HCT116 (cell line): ENCODE measurements at regions not wholly inside any gene's neighbourhood (a gene's known extent, or its start where the extent isn't known, plus 50 kb on each side); places are given as distances from the start of the nearest gene placed in this dataset.

ENCODE experiments used
- ATAC-seq: fragments of 200-7000 bp; cut with Tn5 transposase; 2 replicates; pipeline ENCODE4 v1.9.1; 2020; ENCODE audit warnings: mild to moderate bottlenecking, moderate library complexity
- BruUV-seq: library from RNA; stranded (reverse); fragments of 400-500 nt; replicated peaks from 2 replicates; lab custom pipeline; 2021; lab: Mats Ljungman, UMichigan
- CTCF ChIA-PET: fragments of 300-600 bp; sonication (Branson Sonifier 250); formaldehyde crosslinking; loops from one replicate; lab custom pipeline; 2021; ENCODE audit warnings: antibody characterized with exemption; lab: Charles Lee
- POLR2A ChIA-PET: fragments of 300-600, 350-600 bp; sonication (Branson Sonifier 250); formaldehyde crosslinking; loops from one replicate; lab custom pipeline; 2021; ENCODE audit warnings: antibody characterized with exemption; lab: Charles Lee
- RAD21 ChIA-PET, 2 experiments: fragments of 300-600 bp; sonication (Branson Sonifier 250); formaldehyde crosslinking; loops; one replicate each; lab custom pipeline; 2023; ENCODE audit warnings: low total read pairs in 2 of 2; ENCODE audit not compliant: uncharacterized antibody in 2 of 2, unreplicated experiment in 2 of 2, low non-redundant PET in 1 of 2; lab: Charles Lee
- DNase-seq: peaks from one replicate; pipeline ENCODE4 v3.0.0-alpha.2; 2010; ENCODE audit warnings: low read depth, low spot score
- H2AFZ ChIP-seq: fragments of 200-600 bp; shearing (Covaris generic), sonication (generic); 2 replicates; pipeline ENCODE4 v1.6.1; 2017; ENCODE audit warnings: low read depth, mixed run types, mixed read lengths, antibody characterized with exemption, low read length; ENCODE audit not compliant: poor library complexity, severe bottlenecking
- H3K27ac ChIP-seq: 2 replicates; pipeline ENCODE4 v1.5.1; 2012; ENCODE audit warnings: low read depth, low read length
- H3K27me3 ChIP-seq: fragments of 200-600 bp; sonication (generic); 2 replicates; pipeline ENCODE4 v1.6.1; 2016; ENCODE audit warnings: mixed run types, low read length, mixed read lengths; ENCODE audit not compliant: insufficient read depth
- H3K36me3 ChIP-seq, 2 experiments: fragments of 200-500 bp in 1 of 2; fragments of 200-600 bp in 1 of 2; sonication (Bioruptor generic) in 1 of 2; sonication (generic) in 1 of 2; 2 replicates each; pipeline versions ENCODE4 v1.5.1 to v1.6.1; 2014 to 2016; ENCODE audit warnings: low read length in 2 of 2, inconsistent platforms in 1 of 2, mixed read lengths in 1 of 2, mixed run types in 1 of 2; ENCODE audit not compliant: insufficient read depth in 2 of 2, control insufficient read depth in 1 of 2
- H3K4me1 ChIP-seq, 2 experiments: fragments of 200-600 bp in 1 of 2; sonication (generic) in 1 of 2; 2 replicates each; pipeline versions ENCODE4 v1.5.1 to v1.6.1; 2012 to 2017; ENCODE audit warnings: low read length in 2 of 2, inconsistent platforms in 1 of 2, mild to moderate bottlenecking in 1 of 2, mixed read lengths in 1 of 2, mixed run types in 1 of 2, moderate library complexity in 1 of 2; ENCODE audit not compliant: insufficient read depth in 2 of 2, control insufficient read depth in 1 of 2
- H3K4me2 ChIP-seq: fragments of 200-600 bp; sonication (generic); 2 replicates; pipeline ENCODE4 v1.6.1; 2017; ENCODE audit warnings: mixed run types, low read length, mixed read lengths
- H3K4me3 ChIP-seq, 2 experiments: fragments of 200-600 bp in 1 of 2; sonication (generic) in 1 of 2; replicated peaks in 1 of 2; 2 replicates each; pipeline ENCODE4 v1.5.1; 2011 to 2016; ENCODE audit warnings: low read length in 2 of 2, control low read depth in 1 of 2, low read depth in 1 of 2, mild to moderate bottlenecking in 1 of 2, mixed read lengths in 1 of 2, mixed run types in 1 of 2
- H3K79me2 ChIP-seq: fragments of 200-600 bp; sonication (generic); 2 replicates; pipeline ENCODE4 v1.6.1; 2017; ENCODE audit warnings: mild to moderate bottlenecking, mixed run types, low read length, moderate library complexity, mixed read lengths; ENCODE audit not compliant: insufficient read depth
- H3K9ac ChIP-seq: fragments of 200-600 bp; sonication (generic); 2 replicates; pipeline ENCODE4 v1.6.1; 2016; ENCODE audit warnings: low read length, mixed read lengths
- H3K9me2 ChIP-seq: fragments of 200-600 bp; sonication (generic), shearing (Covaris generic); 2 replicates; pipeline ENCODE4 v1.6.1; 2017; ENCODE audit warnings: mixed run types, mild to moderate bottlenecking, moderate library complexity; ENCODE audit not compliant: insufficient read depth
- H3K9me3 ChIP-seq, 2 experiments: fragments of 200-500 bp in 1 of 2; fragments of 200-600 bp in 1 of 2; sonication (Bioruptor generic) in 1 of 2; sonication (generic) in 1 of 2; 2 replicates each; pipeline ENCODE4 v1.6.1; 2014 to 2017; ENCODE audit warnings: low read length in 2 of 2, mixed read lengths in 2 of 2, inconsistent platforms in 1 of 2, low read depth in 1 of 2, mild to moderate bottlenecking in 1 of 2, mixed run types in 1 of 2, moderate library complexity in 1 of 2; ENCODE audit not compliant: control insufficient read depth in 1 of 2, insufficient read depth in 1 of 2
- H4K20me1 ChIP-seq: fragments of 200-600 bp; sonication (generic), shearing (Covaris generic); 2 replicates; pipeline ENCODE4 v1.6.1; 2017; ENCODE audit warnings: mixed run types, mild to moderate bottlenecking, moderate library complexity; ENCODE audit not compliant: insufficient read depth
- CBX3 ChIP-seq: IDR thresholded peaks from 2 replicates; pipeline ENCODE4 v1.6.1; 2012; ENCODE audit warnings: low read depth
- EZH2 ChIP-seq: fragments of 200-600 bp; sonication (generic); IDR thresholded peaks from 2 replicates; pipeline ENCODE4 v1.6.1; 2017; ENCODE audit warnings: antibody characterized with exemption, mixed run types
- EZH2phosphoT487 ChIP-seq: fragments of 200-600 bp; IDR thresholded peaks from 2 replicates; pipeline ENCODE4 v1.6.1; 2018; ENCODE audit warnings: antibody characterized with exemption, borderline replicate concordance
- FOSL1 ChIP-seq: IDR thresholded peaks from 2 replicates; pipeline ENCODE4 v1.6.1; 2012; ENCODE audit warnings: low read depth
- JUND ChIP-seq: IDR thresholded peaks from 2 replicates; pipeline ENCODE4 v1.6.1; 2012
- RAD21 ChIP-seq: IDR thresholded peaks from 2 replicates; pipeline ENCODE4 v1.6.1; 2012; ENCODE audit warnings: low read depth, mild to moderate bottlenecking
- SP1 ChIP-seq: IDR thresholded peaks from 2 replicates; pipeline ENCODE4 v1.6.1; 2012; ENCODE audit warnings: low read depth
- TCF7L2 ChIP-seq: IDR thresholded peaks from 2 replicates; pipeline ENCODE4 v1.7.0; 2011; ENCODE audit warnings: borderline replicate concordance, inconsistent platforms; ENCODE audit not compliant: insufficient read depth, insufficient read length; ENCODE audit errors: extremely low read depth
- ZNF274 ChIP-seq: fragments of 200-500 bp; sonication (Bioruptor generic); IDR thresholded peaks from 2 replicates; pipeline ENCODE4 v1.6.1; 2014; ENCODE audit warnings: mild to moderate bottlenecking, low read depth, low read length, inconsistent platforms
- intact Hi-C: fragments of 100-400 bp; cut with micrococcal nuclease; formaldehyde crosslinking; loops from 2 replicates; pipeline ENCODE4 v1.10.0; 2022
- TF ChIP-seq, protein P1 (sequence below): IDR thresholded peaks from 2 replicates; pipeline ENCODE4 v1.6.1; 2012
- TF ChIP-seq, protein P2 (sequence below): IDR thresholded peaks from 2 replicates; pipeline ENCODE4 v1.6.1; 2011; ENCODE audit warnings: mild to moderate bottlenecking, low read length, moderate library complexity; ENCODE audit not compliant: insufficient replicate concordance; ENCODE audit errors: extremely low read depth
- TF ChIP-seq, protein P3 (sequence below), 3 experiments: fragments of 200-600 bp in 1 of 3; sonication (generic) in 1 of 3; IDR thresholded peaks in 2 of 3; conservative IDR thresholded peaks in 1 of 3; 2 replicates each; pipeline ENCODE4 v1.5.1; 2012 to 2017; ENCODE audit warnings: low read depth in 2 of 3, low read length in 2 of 3, antibody characterized with exemption in 1 of 3, borderline replicate concordance in 1 of 3, control low read depth in 1 of 3, mild to moderate bottlenecking in 1 of 3, mixed read lengths in 1 of 3, mixed run types in 1 of 3, moderate library complexity in 1 of 3; ENCODE audit not compliant: insufficient read depth in 1 of 3
- TF ChIP-seq, protein P4 (sequence below): IDR thresholded peaks from 2 replicates; pipeline ENCODE4 v1.6.1; 2012
- TF ChIP-seq, protein P5 (sequence below): IDR thresholded peaks from 2 replicates; pipeline ENCODE4 v1.6.1; 2012; ENCODE audit warnings: low read depth

DNA sequence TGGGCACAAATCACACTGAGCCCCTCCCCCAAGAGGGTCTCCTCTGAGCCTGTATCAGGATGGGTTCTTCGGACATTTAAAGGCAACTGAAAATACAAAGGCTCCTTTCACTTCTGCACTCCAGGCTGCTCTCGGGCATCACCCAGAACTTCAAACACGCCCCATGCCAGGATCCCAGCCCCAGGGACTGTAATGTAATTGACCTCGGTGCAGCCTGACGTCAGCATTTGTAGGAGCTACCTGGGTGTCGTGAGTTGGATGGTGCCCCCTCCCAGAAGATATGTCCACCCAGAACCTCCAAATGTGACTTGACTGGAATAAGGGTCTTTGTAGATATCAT is 95.2 kb downstream of the PSMG1 start:
- no peak for ATAC-seq
- no peak overlapping the region for H3K4me2 ChIP-seq
- no peaks in the 10 kb centered on the region for H4K20me1 ChIP-seq
- TF ChIP-seq, protein P1, sequence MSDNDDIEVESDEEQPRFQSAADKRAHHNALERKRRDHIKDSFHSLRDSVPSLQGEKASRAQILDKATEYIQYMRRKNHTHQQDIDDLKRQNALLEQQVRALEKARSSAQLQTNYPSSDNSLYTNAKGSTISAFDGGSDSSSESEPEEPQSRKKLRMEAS = no peak
- TF ChIP-seq, protein P2, sequence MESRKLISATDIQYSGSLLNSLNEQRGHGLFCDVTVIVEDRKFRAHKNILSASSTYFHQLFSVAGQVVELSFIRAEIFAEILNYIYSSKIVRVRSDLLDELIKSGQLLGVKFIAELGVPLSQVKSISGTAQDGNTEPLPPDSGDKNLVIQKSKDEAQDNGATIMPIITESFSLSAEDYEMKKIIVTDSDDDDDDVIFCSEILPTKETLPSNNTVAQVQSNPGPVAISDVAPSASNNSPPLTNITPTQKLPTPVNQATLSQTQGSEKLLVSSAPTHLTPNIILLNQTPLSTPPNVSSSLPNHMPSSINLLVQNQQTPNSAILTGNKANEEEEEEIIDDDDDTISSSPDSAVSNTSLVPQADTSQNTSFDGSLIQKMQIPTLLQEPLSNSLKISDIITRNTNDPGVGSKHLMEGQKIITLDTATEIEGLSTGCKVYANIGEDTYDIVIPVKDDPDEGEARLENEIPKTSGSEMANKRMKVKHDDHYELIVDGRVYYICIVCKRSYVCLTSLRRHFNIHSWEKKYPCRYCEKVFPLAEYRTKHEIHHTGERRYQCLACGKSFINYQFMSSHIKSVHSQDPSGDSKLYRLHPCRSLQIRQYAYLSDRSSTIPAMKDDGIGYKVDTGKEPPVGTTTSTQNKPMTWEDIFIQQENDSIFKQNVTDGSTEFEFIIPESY = no peak
- TF ChIP-seq JUND (no peak), EZH2phosphoT487 (no peak), FOSL1 (no peak), SP1 (no peak), RAD21 (no peak), TCF7L2 (no peak), EZH2 (no peak), CBX3 (no peak), ZNF274 (no peak)
- TF ChIP-seq, protein P3, sequence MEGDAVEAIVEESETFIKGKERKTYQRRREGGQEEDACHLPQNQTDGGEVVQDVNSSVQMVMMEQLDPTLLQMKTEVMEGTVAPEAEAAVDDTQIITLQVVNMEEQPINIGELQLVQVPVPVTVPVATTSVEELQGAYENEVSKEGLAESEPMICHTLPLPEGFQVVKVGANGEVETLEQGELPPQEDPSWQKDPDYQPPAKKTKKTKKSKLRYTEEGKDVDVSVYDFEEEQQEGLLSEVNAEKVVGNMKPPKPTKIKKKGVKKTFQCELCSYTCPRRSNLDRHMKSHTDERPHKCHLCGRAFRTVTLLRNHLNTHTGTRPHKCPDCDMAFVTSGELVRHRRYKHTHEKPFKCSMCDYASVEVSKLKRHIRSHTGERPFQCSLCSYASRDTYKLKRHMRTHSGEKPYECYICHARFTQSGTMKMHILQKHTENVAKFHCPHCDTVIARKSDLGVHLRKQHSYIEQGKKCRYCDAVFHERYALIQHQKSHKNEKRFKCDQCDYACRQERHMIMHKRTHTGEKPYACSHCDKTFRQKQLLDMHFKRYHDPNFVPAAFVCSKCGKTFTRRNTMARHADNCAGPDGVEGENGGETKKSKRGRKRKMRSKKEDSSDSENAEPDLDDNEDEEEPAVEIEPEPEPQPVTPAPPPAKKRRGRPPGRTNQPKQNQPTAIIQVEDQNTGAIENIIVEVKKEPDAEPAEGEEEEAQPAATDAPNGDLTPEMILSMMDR (IDR thresholded peaks at IDR 0.05 in 2 of 3, conservative IDR thresholded peaks at IDR 0.05 in 1 of 3; ENCODE audit: borderline replicate concordance in 1 of 3, insufficient read depth in 1 of 3, low read depth in 2 of 3, low read length in 2 of 3) = no peak
- TF ChIP-seq, protein P4, sequence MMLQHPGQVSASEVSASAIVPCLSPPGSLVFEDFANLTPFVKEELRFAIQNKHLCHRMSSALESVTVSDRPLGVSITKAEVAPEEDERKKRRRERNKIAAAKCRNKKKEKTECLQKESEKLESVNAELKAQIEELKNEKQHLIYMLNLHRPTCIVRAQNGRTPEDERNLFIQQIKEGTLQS = no peak
- TF ChIP-seq, protein P5, sequence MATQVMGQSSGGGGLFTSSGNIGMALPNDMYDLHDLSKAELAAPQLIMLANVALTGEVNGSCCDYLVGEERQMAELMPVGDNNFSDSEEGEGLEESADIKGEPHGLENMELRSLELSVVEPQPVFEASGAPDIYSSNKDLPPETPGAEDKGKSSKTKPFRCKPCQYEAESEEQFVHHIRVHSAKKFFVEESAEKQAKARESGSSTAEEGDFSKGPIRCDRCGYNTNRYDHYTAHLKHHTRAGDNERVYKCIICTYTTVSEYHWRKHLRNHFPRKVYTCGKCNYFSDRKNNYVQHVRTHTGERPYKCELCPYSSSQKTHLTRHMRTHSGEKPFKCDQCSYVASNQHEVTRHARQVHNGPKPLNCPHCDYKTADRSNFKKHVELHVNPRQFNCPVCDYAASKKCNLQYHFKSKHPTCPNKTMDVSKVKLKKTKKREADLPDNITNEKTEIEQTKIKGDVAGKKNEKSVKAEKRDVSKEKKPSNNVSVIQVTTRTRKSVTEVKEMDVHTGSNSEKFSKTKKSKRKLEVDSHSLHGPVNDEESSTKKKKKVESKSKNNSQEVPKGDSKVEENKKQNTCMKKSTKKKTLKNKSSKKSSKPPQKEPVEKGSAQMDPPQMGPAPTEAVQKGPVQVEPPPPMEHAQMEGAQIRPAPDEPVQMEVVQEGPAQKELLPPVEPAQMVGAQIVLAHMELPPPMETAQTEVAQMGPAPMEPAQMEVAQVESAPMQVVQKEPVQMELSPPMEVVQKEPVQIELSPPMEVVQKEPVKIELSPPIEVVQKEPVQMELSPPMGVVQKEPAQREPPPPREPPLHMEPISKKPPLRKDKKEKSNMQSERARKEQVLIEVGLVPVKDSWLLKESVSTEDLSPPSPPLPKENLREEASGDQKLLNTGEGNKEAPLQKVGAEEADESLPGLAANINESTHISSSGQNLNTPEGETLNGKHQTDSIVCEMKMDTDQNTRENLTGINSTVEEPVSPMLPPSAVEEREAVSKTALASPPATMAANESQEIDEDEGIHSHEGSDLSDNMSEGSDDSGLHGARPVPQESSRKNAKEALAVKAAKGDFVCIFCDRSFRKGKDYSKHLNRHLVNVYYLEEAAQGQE = no peak
- H3K27ac ChIP-seq = no peak overlapping the region
- ChIA-PET POLR2A (no interaction called here), CTCF (no interaction called here), RAD21 (no interaction called here)
- no peaks in the 10 kb centered on the region for H3K36me3 ChIP-seq
- H3K27me3 ChIP-seq = no peaks in the 10 kb centered on the region
- H3K4me1 ChIP-seq = peaks cover 0 to 4% of the 10 kb centered on the region in 2 experiments; a peak in 1 of 4 replicates
- no peak overlapping the region for H2AFZ ChIP-seq
- H3K79me2 ChIP-seq = no peaks in the 10 kb centered on the region
- H3K9me3 ChIP-seq = no peaks in the 10 kb centered on the region
- intact Hi-C loops = no loop called here
- no peak overlapping the region for H3K4me3 ChIP-seq
- H3K9ac ChIP-seq = no peak overlapping the region
- BruUV-seq = no TSS peak
- DNase-seq = no peak
- no peaks in the 10 kb centered on the region for H3K9me2 ChIP-seq
